ENCODE measurements at regions not wholly inside any gene's neighbourhood (a gene's known extent, or its start where the extent isn't known, plus 50 kb on each side); places are given as distances from the start of the nearest gene placed in this dataset.

- DNase-seq, result no peak
- H3K27ac ChIP-seq, result no peak overlapping the region
- H3K4me3 ChIP-seq, result no peak overlapping the region
- in situ Hi-C loops (cut with MboI), result no loop called here
- H3F3A ChIP-seq (ENCODE audit: insufficient read depth), result no peaks in the 10 kb centered on the region
- TF ChIP-seq EZH2phosphoT487 (IDR thresholded peaks at IDR 0.05; ENCODE audit: insufficient read depth, low read depth), result no peak
- no peak for TF ChIP-seq EZH2 (IDR thresholded peaks at IDR 0.05; ENCODE audit: insufficient read depth, poor library complexity, severe bottlenecking)
- no peak overlapping the region for H3K9ac ChIP-seq
- no peaks in the 10 kb centered on the region for H3K9me3 ChIP-seq (ENCODE audit: low read depth)
- H2AFZ ChIP-seq, result no peak overlapping the region
- 2 to 3% methylated on average over 2 of the region's 2 CpGs for WGBS, 2 experiments (ENCODE audit: low coverage in 1 of 2, low lambda C conversion rate in 2 of 2, missing lambda C conversion rate in 2 of 2)
- no peaks in the 10 kb centered on the region for H3K4me1 ChIP-seq (ENCODE audit: insufficient read depth)
- 0 out of 2 replicates have a peak, but pooled peaks cover 6% of the 10 kb centered on the region for H3K27me3 ChIP-seq (replicated peaks; ENCODE audit: insufficient read depth)
- H3K36me3 ChIP-seq (ENCODE audit: low read depth), result no peaks in the 10 kb centered on the region
- H3K4me2 ChIP-seq (ENCODE audit: unreplicated experiment), result no peak overlapping the region
- no peaks in the 10 kb centered on the region for H3K9me2 ChIP-seq (ENCODE audit: insufficient read depth)
- H3K79me2 ChIP-seq (ENCODE audit: insufficient read depth), result no peaks in the 10 kb centered on the region
- H4K20me1 ChIP-seq (ENCODE audit: insufficient read depth), result no peaks in the 10 kb centered on the region
Observed at GRCh38 chr1:209326076-209326475, 257.4 kb upstream of the CAMK1G start.

GRCh38 chr1:209326831-209327230, 256.7 kb upstream of the CAMK1G start:
- H2AFZ ChIP-seq, result no peak overlapping the region
- H3K79me2 ChIP-seq (ENCODE audit: insufficient read depth), result no peaks in the 10 kb centered on the region
- in situ Hi-C loops (cut with MboI), result no loop called here
- no peak for DNase-seq
- no peaks in the 10 kb centered on the region for H3F3A ChIP-seq (ENCODE audit: insufficient read depth)
- H3K9ac ChIP-seq, result no peak overlapping the region
- no peaks in the 10 kb centered on the region for H3K4me1 ChIP-seq (ENCODE audit: insufficient read depth)
- no peak overlapping the region for H3K4me3 ChIP-seq
- TF ChIP-seq EZH2phosphoT487 (IDR thresholded peaks at IDR 0.05; ENCODE audit: insufficient read depth, low read depth), result no peak
- no peak for TF ChIP-seq EZH2 (IDR thresholded peaks at IDR 0.05; ENCODE audit: insufficient read depth, poor library complexity, severe bottlenecking)
- no peaks in the 10 kb centered on the region for H4K20me1 ChIP-seq (ENCODE audit: insufficient read depth)
- H3K27ac ChIP-seq, result no peak overlapping the region
- H3K4me2 ChIP-seq (ENCODE audit: unreplicated experiment), result no peak overlapping the region
- H3K36me3 ChIP-seq (ENCODE audit: low read depth), result no peaks in the 10 kb centered on the region
- 0 out of 2 replicates have a peak, but pooled peaks cover 6% of the 10 kb centered on the region for H3K27me3 ChIP-seq (replicated peaks; ENCODE audit: insufficient read depth)
- no peaks in the 10 kb centered on the region for H3K9me2 ChIP-seq (ENCODE audit: insufficient read depth)
- 65 to 67% methylated on average over 7 of the region's 7 CpGs for whole genome bisulfite sequencing, 2 experiments (ENCODE audit: low coverage in 1 of 2, low lambda C conversion rate in 2 of 2, missing lambda C conversion rate in 2 of 2)
- no peaks in the 10 kb centered on the region for H3K9me3 ChIP-seq (ENCODE audit: low read depth)

- Histone ChIP-seq H3K27me3 (replicated peaks; ENCODE audit: insufficient read depth) (0 out of 2 replicates have a peak, but pooled peaks cover 11% of the 10 kb centered on the region), H3K4me1 (ENCODE audit: insufficient read depth) (no peaks in the 10 kb centered on the region), H3K27ac (no peak overlapping the region), H3K4me2 (ENCODE audit: unreplicated experiment) (no peak overlapping the region), H3K4me3 (no peak overlapping the region), H3K79me2 (ENCODE audit: insufficient read depth) (no peaks in the 10 kb centered on the region), H2AFZ (no peak overlapping the region), H3K9me2 (ENCODE audit: insufficient read depth) (no peaks in the 10 kb centered on the region), H3K9me3 (ENCODE audit: low read depth) (no peaks in the 10 kb centered on the region), H3K36me3 (ENCODE audit: low read depth) (no peaks in the 10 kb centered on the region), H3F3A (ENCODE audit: insufficient read depth) (no peaks in the 10 kb centered on the region), H3K9ac (no peak overlapping the region), H4K20me1 (ENCODE audit: insufficient read depth) (no peaks in the 10 kb centered on the region)
- DNase-seq, result no peak
- in situ Hi-C loops (cut with MboI), result no loop called here
- WGBS, 2 experiments (ENCODE audit: low coverage in 1 of 2, low lambda C conversion rate in 2 of 2, missing lambda C conversion rate in 2 of 2), result 2 to 14% methylated on average over 4 of the region's 4 CpGs
- TF ChIP-seq EZH2 (IDR thresholded peaks at IDR 0.05; ENCODE audit: insufficient read depth, poor library complexity, severe bottlenecking) (no peak), EZH2phosphoT487 (IDR thresholded peaks at IDR 0.05; ENCODE audit: insufficient read depth, low read depth) (no peak)
Observed at GRCh38 chr1:209328196-209328595, 255.3 kb upstream of the CAMK1G start.

- H3K4me1 ChIP-seq (ENCODE audit: insufficient read depth), result no peaks in the 10 kb centered on the region
- TF ChIP-seq EZH2 (IDR thresholded peaks at IDR 0.05; ENCODE audit: insufficient read depth, poor library complexity, severe bottlenecking), result no peak
- no peak for TF ChIP-seq EZH2phosphoT487 (IDR thresholded peaks at IDR 0.05; ENCODE audit: insufficient read depth, low read depth)
- peaks cover 13% of the 10 kb centered on the region; the same call in 1 of the 2 replicates for H3K27me3 ChIP-seq (replicated peaks; ENCODE audit: insufficient read depth)
- H3K9me2 ChIP-seq (ENCODE audit: insufficient read depth), result no peaks in the 10 kb centered on the region
- H3K9ac ChIP-seq, result no peak overlapping the region
- no peak overlapping the region for H3K4me3 ChIP-seq
- H2AFZ ChIP-seq, result no peak overlapping the region
- no peak overlapping the region for H3K4me2 ChIP-seq (ENCODE audit: unreplicated experiment)
- H3K9me3 ChIP-seq (ENCODE audit: low read depth), result no peaks in the 10 kb centered on the region
- in situ Hi-C loops (cut with MboI), result no loop called here
- H3K27ac ChIP-seq, result no peak overlapping the region
- no peaks in the 10 kb centered on the region for H3F3A ChIP-seq (ENCODE audit: insufficient read depth)
- H3K79me2 ChIP-seq (ENCODE audit: insufficient read depth), result no peaks in the 10 kb centered on the region
- peak; percentile 62 for DNase-seq
- no peaks in the 10 kb centered on the region for H4K20me1 ChIP-seq (ENCODE audit: insufficient read depth)
- H3K36me3 ChIP-seq (ENCODE audit: low read depth), result no peaks in the 10 kb centered on the region
- WGBS, 2 experiments (ENCODE audit: low coverage in 1 of 2, low lambda C conversion rate in 2 of 2, missing lambda C conversion rate in 2 of 2), result 46 to 50% methylated on average over 2 of the region's 2 CpGs
Observed at GRCh38 chr1:209335178-209335577, 248.3 kb upstream of the CAMK1G start.

GRCh38 chr1:209341146-209341545, 242.4 kb upstream of the CAMK1G start:
- H3K36me3 ChIP-seq (ENCODE audit: low read depth), result no peaks in the 10 kb centered on the region
- no peak overlapping the region for H3K27ac ChIP-seq
- no peaks in the 10 kb centered on the region for H4K20me1 ChIP-seq (ENCODE audit: insufficient read depth)
- no peak overlapping the region for H3K4me2 ChIP-seq (ENCODE audit: unreplicated experiment)
- H3K4me1 ChIP-seq (ENCODE audit: insufficient read depth), result no peaks in the 10 kb centered on the region
- no peak overlapping the region for H2AFZ ChIP-seq
- no peak overlapping the region for H3K9ac ChIP-seq
- H3K27me3 ChIP-seq (replicated peaks; ENCODE audit: insufficient read depth), result no peaks in the 10 kb centered on the region
- 31 to 44% methylated on average over 4 of the region's 4 CpGs for WGBS, 2 experiments (ENCODE audit: low coverage in 1 of 2, low lambda C conversion rate in 2 of 2, missing lambda C conversion rate in 2 of 2)
- no peaks in the 10 kb centered on the region for H3K9me3 ChIP-seq (ENCODE audit: low read depth)
- TF ChIP-seq EZH2 (IDR thresholded peaks at IDR 0.05; ENCODE audit: insufficient read depth, poor library complexity, severe bottlenecking), result no peak
- no peak for TF ChIP-seq EZH2phosphoT487 (IDR thresholded peaks at IDR 0.05; ENCODE audit: insufficient read depth, low read depth)
- no peaks in the 10 kb centered on the region for H3F3A ChIP-seq (ENCODE audit: insufficient read depth)
- H3K79me2 ChIP-seq (ENCODE audit: insufficient read depth), result no peaks in the 10 kb centered on the region
- H3K4me3 ChIP-seq, result no peak overlapping the region
- DNase-seq, result no peak
- in situ Hi-C loops (cut with MboI), result no loop called here
- no peaks in the 10 kb centered on the region for H3K9me2 ChIP-seq (ENCODE audit: insufficient read depth)
